ENCODE measurements at regions not wholly inside any gene's neighbourhood (a gene's known extent, or its start where the extent isn't known, plus 50 kb on each side); places are given as distances from the start of the nearest gene placed in this dataset.
"Not testable (repeated sequence)": the region's sequence is repeated elsewhere in the genome, so short reads cannot be mapped to it uniquely, and the experiment has no call there.

- BruUV-seq (replicated peaks) = no TSS peak
- intact Hi-C loops (cut with micrococcal nuclease; ENCODE audit: unreplicated experiment) = no loop called here
- peaks cover 9% of the 10 kb centered on the region for H3K4me1 ChIP-seq (ENCODE audit: insufficient read depth, low read length, poor library complexity, severe bottlenecking)
- no peak for TF ChIP-seq EZH2phosphoT487 (IDR thresholded peaks at IDR 0.05; ENCODE audit: borderline replicate concordance, low read depth, low read length)
- no peak for TF ChIP-seq CTCF (conservative IDR thresholded peaks at IDR 0.05; ENCODE audit: low read length)
- H3K9me2 ChIP-seq (ENCODE audit: insufficient read depth, low read length) = no peaks in the 10 kb centered on the region
- no peak overlapping the region for H3K4me3 ChIP-seq (ENCODE audit: low read depth, low read length, poor library complexity, severe bottlenecking)
- H3K4me2 ChIP-seq (ENCODE audit: low read length) = no peak overlapping the region
- H4K20me1 ChIP-seq (ENCODE audit: insufficient read depth, low read length) = no peaks in the 10 kb centered on the region
- no peak for DNase-seq (ENCODE audit: low spot score)
- H3K36me3 ChIP-seq (ENCODE audit: insufficient read depth, low read length) = no peaks in the 10 kb centered on the region
- no peak overlapping the region for H3K27ac ChIP-seq (ENCODE audit: low read depth, low read length, poor library complexity, severe bottlenecking)
- no peaks in the 10 kb centered on the region for H3K79me2 ChIP-seq (ENCODE audit: insufficient read depth, low read depth, low read length)
- ChIA-PET CTCF (ENCODE audit: unreplicated experiment) (no interaction called here), POLR2A (no interaction called here)
- H2AFZ ChIP-seq (ENCODE audit: low read length) = no peak overlapping the region
- H3K9me3 ChIP-seq (ENCODE audit: low read length) = no peaks in the 10 kb centered on the region
Measured at GRCh38 chr1:234889643-234890042, 239.0 kb downstream of the TOMM20 start.

DNA sequence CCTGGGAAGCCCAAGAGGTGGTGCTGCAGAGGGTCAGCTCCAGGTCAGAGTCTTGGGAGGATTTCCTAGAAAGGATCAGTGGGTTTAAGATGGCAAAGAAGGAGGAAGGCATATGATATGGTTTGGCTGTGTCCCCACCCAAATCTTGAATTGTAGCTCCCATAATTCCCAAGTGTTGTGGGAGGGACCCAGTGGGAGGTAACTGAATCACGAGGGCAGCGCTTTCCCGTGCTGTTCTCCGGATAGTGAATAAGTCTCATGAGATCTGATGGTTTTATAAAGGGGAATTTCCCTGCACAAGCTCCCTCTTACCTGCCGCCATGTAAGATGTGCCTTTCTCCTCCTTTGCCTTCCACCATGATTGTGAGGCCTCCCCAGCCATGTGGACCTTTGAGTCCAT is 240.4 kb downstream of the TOMM20 start:
- H3K4me2 ChIP-seq (ENCODE audit: low read length); intact Hi-C loops (cut with micrococcal nuclease; ENCODE audit: unreplicated experiment); BruUV-seq (replicated peaks): not testable (repeated sequence)

GRCh38 chr1:234887016-234887900 is 241.4 kb downstream of the TOMM20 start:
- H3K9me3 ChIP-seq (ENCODE audit: low read length) = no peaks in the 10 kb centered on the region
- no peaks in the 10 kb centered on the region for H3K9me2 ChIP-seq (ENCODE audit: insufficient read depth, low read length)
- peaks cover 19% of the 10 kb centered on the region for H3K4me1 ChIP-seq (ENCODE audit: insufficient read depth, low read length, poor library complexity, severe bottlenecking)
- H2AFZ ChIP-seq (ENCODE audit: low read length) = no peak overlapping the region
- H4K20me1 ChIP-seq (ENCODE audit: insufficient read depth, low read length) = no peaks in the 10 kb centered on the region
- no peak overlapping the region for H3K4me2 ChIP-seq (ENCODE audit: low read length)
- ChIA-PET POLR2A (interaction anchor here (1.1 kb wide), 1 partner anchor 41 kb away, joined by 3 read pairs; no protein-coding TSS in a partner anchor), CTCF (ENCODE audit: unreplicated experiment) (no interaction called here)
- BruUV-seq (replicated peaks) = no TSS peak
- DNase-seq (ENCODE audit: low spot score) = peak; percentile 16
- TF ChIP-seq EZH2phosphoT487 (IDR thresholded peaks at IDR 0.05; ENCODE audit: borderline replicate concordance, low read depth, low read length) (no peak), CTCF (conservative IDR thresholded peaks at IDR 0.05; ENCODE audit: low read length) (no peak)
- no peaks in the 10 kb centered on the region for H3K36me3 ChIP-seq (ENCODE audit: insufficient read depth, low read length)
- H3K4me3 ChIP-seq (ENCODE audit: low read depth, low read length, poor library complexity, severe bottlenecking) = no peak overlapping the region
- no peak overlapping the region for H3K27ac ChIP-seq (ENCODE audit: low read depth, low read length, poor library complexity, severe bottlenecking)
- H3K79me2 ChIP-seq (ENCODE audit: insufficient read depth, low read depth, low read length) = no peaks in the 10 kb centered on the region
- intact Hi-C loops (cut with micrococcal nuclease; ENCODE audit: unreplicated experiment) = no loop called here

More for the DNA sequence above, 240.4 kb downstream of the TOMM20 start:
- DNase-seq (ENCODE audit: low spot score); H4K20me1 ChIP-seq (ENCODE audit: insufficient read depth, low read length); H3K36me3 ChIP-seq (ENCODE audit: insufficient read depth, low read length); H2AFZ ChIP-seq (ENCODE audit: low read length); H3K4me3 ChIP-seq (ENCODE audit: low read depth, low read length, poor library complexity, severe bottlenecking); H3K9me2 ChIP-seq (ENCODE audit: insufficient read depth, low read length); H3K27ac ChIP-seq (ENCODE audit: low read depth, low read length, poor library complexity, severe bottlenecking); H3K79me2 ChIP-seq (ENCODE audit: insufficient read depth, low read depth, low read length); CTCF ChIA-PET (ENCODE audit: unreplicated experiment); H3K9me3 ChIP-seq (ENCODE audit: low read length); POLR2A ChIA-PET; H3K4me1 ChIP-seq (ENCODE audit: insufficient read depth, low read length, poor library complexity, severe bottlenecking): not testable (repeated sequence)

Measured in OCI-LY7 (cell line).